A549 (cell line): ENCODE measurements at regions not wholly inside any gene's neighbourhood (a gene's known extent, or its start where the extent isn't known, plus 50 kb on each side); places are given as distances from the start of the nearest gene placed in this dataset.

Experiments used
- ATAC-seq, 2 experiments: fragments of 200-7000 bp in 1 of 2; fragments of >200 bp in 1 of 2; cut with Nextera tagmentation in 1 of 2; cut with Tn5 transposase in 1 of 2; 3 replicates each; pipeline versions ENCODE4 v1.8.0 to v1.9.1; 2018 to 2020; ENCODE audit warnings: mild to moderate bottlenecking in 1 of 2, moderate library complexity in 1 of 2
- CTCF ChIA-PET: fragments of 300-600 bp; sonication (Branson Sonifier 250); formaldehyde crosslinking; extraction: SDS; loops from one replicate; lab custom pipeline; 2021; ENCODE audit warnings: antibody characterized with exemption, inconsistent platforms; lab: Yijun Ruan, JAX
- POLR2A ChIA-PET: fragments of 350-600 bp; formaldehyde crosslinking; extraction: SDS; loops from one replicate; lab custom pipeline; 2021; ENCODE audit warnings: antibody characterized with exemption, inconsistent platforms; lab: Yijun Ruan, JAX
- DNase-seq, 2 experiments: peaks; one replicate each; pipeline versions ENCODE4 v3.0.0 to v3.0.0-alpha.2; 2011 to 2016; ENCODE audit warnings: low read depth in 1 of 2, low spot score in 1 of 2
- FAIRE-seq: peaks from 2 replicates; lab custom pipeline; 2011; peaks lifted over from hg19 to GRCh38; lab: Jason Lieb, UNC
- H3K27ac ChIP-seq, 2 experiments: fragments of >200 bp; sonication (Bioruptor Twin); formaldehyde crosslinking; 3 replicates each; pipeline ENCODE4 v1.5.1; 2016 to 2017
- H3K4me1 ChIP-seq: fragments of >200 bp; sonication (Bioruptor Twin); formaldehyde crosslinking; 3 replicates; pipeline ENCODE4 v1.6.1; 2016
- H3K4me2 ChIP-seq: fragments of >200 bp; sonication (Bioruptor Twin); formaldehyde crosslinking; 3 replicates; pipeline ENCODE4 v1.6.1; 2016
- H3K4me3 ChIP-seq: fragments of >200 bp; sonication (Bioruptor Twin); formaldehyde crosslinking; 3 replicates; pipeline ENCODE4 v1.5.1; 2016
- H3K9me3 ChIP-seq: fragments of >200 bp; sonication (Bioruptor Twin); formaldehyde crosslinking; 3 replicates; pipeline ENCODE4 v1.6.1; 2016
- BHLHE40 ChIP-seq: IDR thresholded peaks from 2 replicates; pipeline ENCODE4 v1.6.1; 2012; ENCODE audit warnings: low read depth, low read length, inconsistent platforms
- CBX2 ChIP-seq: fragments of 200-600 bp; sonication (generic); IDR thresholded peaks from 2 replicates; pipeline ENCODE4 v1.6.1; 2016; ENCODE audit warnings: low read depth, mild to moderate bottlenecking, borderline replicate concordance
- CBX8 ChIP-seq: fragments of 200-600 bp; sonication (generic); IDR thresholded peaks from 2 replicates; pipeline ENCODE4 v1.6.1; 2016
- CEBPB ChIP-seq, 2 experiments: fragments of >200 bp in 1 of 2; sonication (Bioruptor Twin) in 1 of 2; formaldehyde crosslinking in 1 of 2; IDR thresholded peaks; 2 replicates each; pipeline ENCODE4 v1.6.1; 2012 to 2016
- CHD2 ChIP-seq: fragments of 150-350 bp; IDR thresholded peaks from 2 replicates; pipeline ENCODE4 v1.6.1; 2014; ENCODE audit warnings: low read length; ENCODE audit not compliant: partially characterized antibody
- CHD4 ChIP-seq: fragments of 200-600 bp; sonication (generic); IDR thresholded peaks from 2 replicates; pipeline ENCODE4 v1.6.1; 2016; ENCODE audit warnings: antibody characterized with exemption, mild to moderate bottlenecking, borderline replicate concordance
- E2F6 ChIP-seq: IDR thresholded peaks from 2 replicates; pipeline ENCODE4 v1.6.1; 2012; ENCODE audit warnings: low read depth, borderline replicate concordance
- EHMT2 ChIP-seq: fragments of 200-600 bp; sonication (generic); IDR thresholded peaks from 2 replicates; pipeline ENCODE4 v1.6.1; 2016; ENCODE audit warnings: antibody characterized with exemption, low read depth, mild to moderate bottlenecking, moderate library complexity
- ELK1 ChIP-seq: fragments of 150-350 bp; IDR thresholded peaks from 2 replicates; pipeline ENCODE4 v1.6.1; 2014; ENCODE audit warnings: low read depth, mild to moderate bottlenecking, low read length
- EP300 ChIP-seq, 2 experiments: fragments of >200 bp; sonication (Bioruptor Twin); formaldehyde crosslinking; IDR thresholded peaks; 2 replicates in 1 of 2; 3 replicates in 1 of 2; pipeline ENCODE4 v1.6.1; 2016 to 2017
- ESRRA ChIP-seq: fragments of 150-350 bp; IDR thresholded peaks from 2 replicates; pipeline ENCODE4 v1.6.1; 2014; ENCODE audit warnings: mild to moderate bottlenecking, low read length, borderline replicate concordance
- FOSB ChIP-seq: fragments of 250-450 bp; sonication (Bioruptor Pico); IDR thresholded peaks from 2 replicates; pipeline ENCODE4 v1.5.0; 2020; ENCODE audit warnings: mild to moderate bottlenecking, moderate library complexity
- FOSL2 ChIP-seq, 2 experiments: fragments of 450-650 bp in 1 of 2; fragments of >200 bp in 1 of 2; sonication (Bioruptor Twin) in 1 of 2; formaldehyde crosslinking; IDR thresholded peaks; 2 replicates each; pipeline versions ENCODE4 v1.5.0 to v1.6.1; 2016 to 2020; ENCODE audit warnings: mild to moderate bottlenecking in 1 of 2, moderate library complexity in 1 of 2
- HES2 ChIP-seq: fragments of >200 bp; sonication (Bioruptor Twin); formaldehyde crosslinking; IDR thresholded peaks from 2 replicates; pipeline ENCODE4 v1.6.1; 2016
- JUN ChIP-seq, 2 experiments: fragments of >200 bp; sonication (Bioruptor Twin); formaldehyde crosslinking; IDR thresholded peaks; 2 replicates in 1 of 2; 3 replicates in 1 of 2; pipeline ENCODE4 v1.6.1; 2016 to 2017
- KDM1A ChIP-seq: fragments of 200-600 bp; sonication (generic); IDR thresholded peaks from 2 replicates; pipeline ENCODE4 v1.6.1; 2016; ENCODE audit warnings: low read depth, mild to moderate bottlenecking
- KDM5A ChIP-seq: fragments of 200-600 bp; sonication (generic); IDR thresholded peaks from 2 replicates; pipeline ENCODE4 v1.6.1; 2016; ENCODE audit warnings: antibody characterized with exemption, mild to moderate bottlenecking
- MAFK ChIP-seq: fragments of 450-650 bp; IDR thresholded peaks from 2 replicates; pipeline ENCODE4 v1.6.1; 2014; ENCODE audit not compliant: partially characterized antibody
- MAZ ChIP-seq: fragments of 150-350 bp; IDR thresholded peaks from 2 replicates; pipeline ENCODE4 v1.6.1; 2014; ENCODE audit warnings: antibody characterized with exemption, low read depth, low read length, borderline replicate concordance
- MYC ChIP-seq: IDR thresholded peaks from 2 replicates; pipeline ENCODE4 v1.6.1; 2012; ENCODE audit warnings: mild to moderate bottlenecking, inconsistent platforms, low read length, improper control_type of control experiment, borderline replicate concordance
- NFE2L2 ChIP-seq: fragments of 150-350 bp; conservative IDR thresholded peaks from 2 replicates; pipeline ENCODE4 v1.6.1; 2014; ENCODE audit warnings: low read length
- NR3C1 ChIP-seq: fragments of >200 bp; sonication (Bioruptor Twin); formaldehyde crosslinking; IDR thresholded peaks from 3 replicates; pipeline ENCODE4 v1.6.1; 2017
- POLR2A ChIP-seq: IDR thresholded peaks from 2 replicates; pipeline ENCODE4 v1.6.1; 2012; ENCODE audit warnings: mild to moderate bottlenecking, low read length
- POLR2AphosphoS2 ChIP-seq: conservative IDR thresholded peaks from 2 replicates; pipeline ENCODE4 v1.6.1; 2012; ENCODE audit warnings: low read length, improper control_type of control experiment, inconsistent platforms
- RAD21 ChIP-seq, 2 experiments: fragments of >200 bp in 1 of 2; sonication (Bioruptor Twin) in 1 of 2; formaldehyde crosslinking in 1 of 2; IDR thresholded peaks in 1 of 2; conservative IDR thresholded peaks in 1 of 2; 2 replicates in 1 of 2; 3 replicates in 1 of 2; pipeline ENCODE4 v1.6.1; 2012 to 2018; ENCODE audit warnings: inconsistent platforms in 1 of 2
- REST ChIP-seq: fragments of 200-600 bp; sonication (generic); IDR thresholded peaks from 2 replicates; pipeline ENCODE4 v1.6.1; 2016; ENCODE audit warnings: antibody characterized with exemption, mild to moderate bottlenecking, moderate library complexity
- SMC3 ChIP-seq: fragments of >200 bp; sonication (Bioruptor Twin); formaldehyde crosslinking; IDR thresholded peaks from 3 replicates; pipeline ENCODE4 v1.6.1; 2018; ENCODE audit warnings: inconsistent platforms
- TP53 ChIP-seq: fragments of 250-450 bp; sonication (Bioruptor Pico); IDR thresholded peaks from 2 replicates; pipeline ENCODE4 v1.5.0; 2021; ENCODE audit warnings: mild to moderate bottlenecking, moderate library complexity
- ZFP36 ChIP-seq: fragments of 450-650 bp; IDR thresholded peaks from 2 replicates; pipeline ENCODE4 v1.6.1; 2014; ENCODE audit warnings: borderline replicate concordance; ENCODE audit not compliant: partially characterized antibody
- ZNF302 ChIP-seq: fragments of 250-450 bp; sonication (Bioruptor Pico); IDR thresholded peaks from 2 replicates; pipeline ENCODE4 v1.9.0; 2021; ENCODE audit warnings: inconsistent platforms, mild to moderate bottlenecking, moderate library complexity
- WGBS: methylation state at CpG from one replicate; pipeline ENCODE4 v1.1.6; 2017; ENCODE audit errors: missing lambda C conversion rate; 5-methylcytosine and 5-hydroxymethylcytosine counted together

- TF ChIP-seq ELK1 (no peak), MAFK (no peak)
- TF ChIP-seq, all 56 proteins: peak for 0
These were observed 189.3 kb downstream of the RNF152 start (continued) for GRCh38 chr18:61703508-61703907.

- no peak for FAIRE-seq
- ChIA-PET CTCF (interaction anchor here (0.6 kb wide), 2 partner anchors 199 to 273 kb away, joined by 3 read pairs; no protein-coding TSS in a partner anchor), POLR2A (no interaction called here)
- TF ChIP-seq KDM5A (no peak), CBX2 (no peak), POLR2AphosphoS2 (no peak), POLR2A (no peak), CHD2 (no peak), MAFK (no peak), ZFP36 (no peak), MYC (no peak), NFE2L2 (no peak), ESRRA (no peak), NR3C1 (no peak), REST (no peak), CBX8 (no peak), EP300 (IDR thresholded peaks at IDR 0.05) (no peak), CHD4 (no peak), RAD21 (conservative IDR thresholded peaks at IDR 0.05 in 1 of 2, IDR thresholded peaks at IDR 0.05 in 1 of 2) (no peak), SMC3 (no peak), TP53 (CRISPR knock-in tag) (no peak), CEBPB (IDR thresholded peaks at IDR 0.05) (no peak)
- H3K9me3 ChIP-seq = no peaks in the 10 kb centered on the region
- ATAC-seq = no peak
- H3K4me3 ChIP-seq = no peak overlapping the region
- no peak for DNase-seq
- WGBS = 0% methylated on average over 3 of the region's 3 CpGs
- no peaks in the 10 kb centered on the region for H3K4me1 ChIP-seq
- no peak overlapping the region for H3K27ac ChIP-seq
- no peak overlapping the region for H3K4me2 ChIP-seq
These were observed 190.8 kb downstream of the RNF152 start for GRCh38 chr18:61702007-61702406.

DNA sequence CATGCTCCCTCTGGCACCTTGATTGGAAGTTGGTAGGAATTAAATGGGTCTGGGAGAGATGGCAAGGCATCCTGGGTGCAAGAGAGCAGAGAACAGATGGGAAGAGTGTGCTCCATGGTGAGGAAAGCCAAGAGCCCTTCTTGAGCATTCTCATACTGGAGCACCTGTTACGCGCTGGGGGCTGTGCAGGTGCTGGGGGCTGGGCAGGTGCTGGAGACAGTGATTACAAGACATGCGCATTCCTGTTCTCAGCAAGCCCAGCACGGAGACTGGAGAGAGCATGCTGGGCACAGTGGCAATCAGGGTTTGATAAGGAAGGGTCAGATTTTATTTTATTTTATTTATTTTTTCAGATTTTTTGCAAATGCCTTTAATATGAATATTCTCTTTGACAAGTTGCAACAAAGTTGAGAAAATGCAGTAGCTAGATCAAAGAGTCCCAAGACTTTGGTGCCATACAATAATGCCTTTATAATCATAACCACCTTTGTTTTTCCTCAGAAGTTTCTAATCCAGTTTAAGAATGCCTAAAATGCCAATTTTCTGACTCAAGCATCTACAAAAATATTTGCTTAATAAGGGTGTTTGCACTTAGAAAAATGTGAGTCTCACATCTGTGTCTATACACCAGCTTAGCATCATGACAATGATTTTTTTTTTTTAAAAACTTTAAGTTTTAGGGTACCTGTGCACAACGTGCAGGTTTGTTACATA lies 193.3 kb downstream of the RNF152 start:
- ChIA-PET POLR2A (no interaction called here), CTCF (no interaction called here)
- Histone ChIP-seq H3K4me1 (no peaks in the 10 kb centered on the region), H3K9me3 (no peaks in the 10 kb centered on the region), H3K27ac (no peak overlapping the region), H3K4me2 (no peak overlapping the region), H3K4me3 (no peak overlapping the region)
- TF ChIP-seq MAZ (no peak), EHMT2 (no peak), CEBPB (IDR thresholded peaks at IDR 0.05) (no peak), KDM1A (no peak), FOSB (CRISPR knock-in tag) (no peak), MAFK (no peak), NFE2L2 (no peak), ELK1 (no peak), TP53 (CRISPR knock-in tag) (no peak), JUN (IDR thresholded peaks at IDR 0.05) (no peak), SMC3 (no peak), E2F6 (no peak), ZNF302 (CRISPR knock-in tag) (no peak), BHLHE40 (no peak), FOSL2 (IDR thresholded peaks at IDR 0.05) (no peak), FOSL2 (CRISPR knock-in tag; IDR thresholded peaks at IDR 0.05) (no peak), KDM5A (no peak), HES2 (no peak), CHD2 (no peak)
- WGBS = 73% methylated on average over 5 of the region's 5 CpGs
- ATAC-seq = no peak
- no peak for DNase-seq
- no peak for FAIRE-seq
